Mammary epithelial cell (primary cell): ENCODE measurements at regions not wholly inside any gene's neighbourhood (a gene's known extent, or its start where the extent isn't known, plus 50 kb on each side); places are given as distances from the start of the nearest gene placed in this dataset.

Experiments used
- CTCF ChIP-seq, 2 donors: IDR thresholded peaks in 1 of 2; conservative IDR thresholded peaks in 1 of 2; 2 replicates each; pipeline ENCODE4 v1.5.1; 2011 to 2012; ENCODE audit warnings: inconsistent platforms in 2 of 2, low read length in 2 of 2, mild to moderate bottlenecking in 2 of 2, control low read depth in 1 of 2, low read depth in 1 of 2; ENCODE audit not compliant: insufficient read depth in 1 of 2; ENCODE audit errors: extremely low read depth in 1 of 2
- EZH2 ChIP-seq: IDR thresholded peaks from 2 replicates; pipeline ENCODE4 v1.6.1; 2012; ENCODE audit warnings: low read length, inconsistent platforms, borderline replicate concordance

- TF ChIP-seq EZH2: no peak
- no peak for TF ChIP-seq CTCF (conservative IDR thresholded peaks at IDR 0.05 in 1 of 2, IDR thresholded peaks at IDR 0.05 in 1 of 2; ENCODE audit: extremely low read depth in 1 of 2, insufficient read depth in 1 of 2, low read depth in 1 of 2, low read length in 2 of 2)
Observed at GRCh38 chr2:22194218-22194617, 1070.5 kb downstream of the TDRD15 start.
